Naive B cell (primary cell): ENCODE measurements at regions not wholly inside any gene's neighbourhood (a gene's known extent, or its start where the extent isn't known, plus 50 kb on each side); places are given as distances from the start of the nearest gene placed in this dataset.
"Not testable (repeated sequence)": the region's sequence is repeated elsewhere in the genome, so short reads cannot be mapped to it uniquely, and the experiment has no call there.

Source experiments
- ATAC-seq, 2 donors: fragments of 150-1000 bp; cut with Tn5 transposase; 2 replicates each; pipeline ENCODE4 v1.10.0; 2021; ENCODE audit warnings: low read depth in 2 of 2, mild to moderate bottlenecking in 2 of 2, moderate library complexity in 2 of 2
- DNase-seq: peaks from one replicate; pipeline ENCODE4 v3.0.0; 2022
- H3K27ac Mint-ChIP-seq, 6 donors: one replicate each; pipeline ENCODE4 v1.8.0; 2020 to 2022; ENCODE audit warnings: mild to moderate bottlenecking in 6 of 6, mixed read lengths in 6 of 6, moderate library complexity in 5 of 6, inconsistent platforms in 2 of 6
- H3K27me3 Mint-ChIP-seq, 3 donors: one replicate each; pipeline ENCODE4 v1.8.0; 2021 to 2022; ENCODE audit warnings: mixed read lengths in 3 of 3, mild to moderate bottlenecking in 1 of 3
- H3K36me3 Mint-ChIP-seq, 2 donors: one replicate each; pipeline ENCODE4 v1.8.0; 2020 to 2022; ENCODE audit warnings: mixed read lengths in 2 of 2, inconsistent platforms in 1 of 2, mild to moderate bottlenecking in 1 of 2
- H3K4me1 Mint-ChIP-seq, 3 donors: one replicate each; pipeline ENCODE4 v1.8.0; 2020 to 2022; ENCODE audit warnings: mixed read lengths in 3 of 3, inconsistent platforms in 1 of 3, mild to moderate bottlenecking in 1 of 3, moderate library complexity in 1 of 3
- H3K4me3 Mint-ChIP-seq, 8 donors: one replicate each; pipeline ENCODE4 v1.8.0; 2020 to 2022; ENCODE audit warnings: mild to moderate bottlenecking in 8 of 8, mixed read lengths in 8 of 8, moderate library complexity in 8 of 8, inconsistent platforms in 2 of 8
- H3K9me3 Mint-ChIP-seq, 7 donors: one replicate each; pipeline ENCODE4 v1.8.0; 2020 to 2022; ENCODE audit warnings: mixed read lengths in 7 of 7, mild to moderate bottlenecking in 5 of 7, inconsistent platforms in 2 of 7, moderate library complexity in 1 of 7

DNA sequence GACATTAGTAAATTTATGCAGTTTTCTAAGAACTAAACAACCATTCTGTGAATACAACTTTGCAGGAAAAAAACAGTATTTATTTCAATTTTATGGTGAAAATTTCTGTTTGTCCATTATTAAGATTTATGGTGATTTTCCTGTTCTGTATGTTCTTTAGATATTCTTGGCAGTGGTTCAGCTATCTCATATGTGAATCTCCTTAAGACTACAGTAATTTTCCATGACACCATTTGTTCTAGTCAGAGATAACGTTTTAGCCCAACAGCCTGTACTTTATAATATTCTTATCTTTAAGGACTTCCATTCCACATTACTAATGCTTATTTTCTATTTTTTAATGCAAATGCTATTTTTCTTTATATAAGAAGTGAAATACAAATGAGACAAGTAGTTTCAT is 504.0 kb downstream of the RFPL4B start:
- Mint-ChIP-seq H3K27me3 (peaks cover 5 to 15% (median 10%) of the 10 kb centered on the region in 3 donors), H3K9me3 (no peaks in the 10 kb centered on the region), H3K27ac (no peak overlapping the region), H3K4me3 (no peak overlapping the region), H3K4me1 (no peaks in the 10 kb centered on the region), H3K36me3 (no peaks in the 10 kb centered on the region)
- no peak for ATAC-seq
- DNase-seq, result no peak

DNA sequence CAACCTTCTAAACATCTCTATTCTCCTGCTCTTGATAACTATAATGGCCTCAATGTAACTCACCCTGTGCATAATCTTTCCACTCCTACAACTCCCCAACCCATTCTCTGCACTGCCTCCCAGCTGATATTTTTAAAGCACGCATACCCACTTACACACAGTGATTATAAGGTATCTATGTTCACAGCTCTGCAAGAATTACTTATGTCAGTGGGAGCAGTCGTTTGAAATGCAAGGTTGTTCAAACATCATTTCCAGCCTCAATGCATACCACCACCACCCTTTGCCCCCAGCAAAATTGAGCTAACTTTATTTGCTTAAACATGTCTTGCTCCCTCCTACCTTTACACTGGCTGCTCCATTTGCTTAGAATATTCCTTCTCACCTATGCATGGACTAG is 506.0 kb downstream of the RFPL4B start:
- H3K4me3 Mint-ChIP-seq, result no peak overlapping the region
- H3K9me3 Mint-ChIP-seq, result no peaks in the 10 kb centered on the region
- H3K27ac Mint-ChIP-seq, result no peak overlapping the region
- ATAC-seq (no peak), DNase-seq (no peak)
- peaks cover 5 to 15% (median 10%) of the 10 kb centered on the region in 3 donors for H3K27me3 Mint-ChIP-seq
- H3K4me1 Mint-ChIP-seq, result no peaks in the 10 kb centered on the region
- no peaks in the 10 kb centered on the region for H3K36me3 Mint-ChIP-seq

DNA sequence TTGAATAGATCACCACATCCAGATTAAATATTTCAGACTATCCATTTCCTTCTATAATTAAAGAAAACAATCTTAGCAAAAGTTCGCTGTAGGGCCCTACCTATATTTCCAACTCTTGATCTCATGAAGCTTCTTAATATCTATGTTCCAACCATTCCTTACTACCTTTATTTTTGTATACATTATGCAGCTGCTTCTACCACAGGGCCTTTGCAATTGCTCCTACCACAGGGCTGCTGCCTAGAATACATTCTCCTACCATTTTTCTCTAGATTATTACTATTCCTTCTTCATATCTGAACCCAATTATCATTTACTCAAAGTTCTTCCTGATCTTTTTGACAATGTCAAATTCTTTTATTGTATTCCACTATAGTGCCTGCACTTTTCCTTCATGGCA is 516.6 kb downstream of the RFPL4B start:
- ATAC-seq (no peak), DNase-seq (no peak)
- H3K36me3 Mint-ChIP-seq, result no peaks in the 10 kb centered on the region
- H3K9me3 Mint-ChIP-seq, result peaks cover 0 to under 1% (median 0%) of the 10 kb centered on the region in 7 donors
- H3K27ac Mint-ChIP-seq, result no peak overlapping the region
- no peaks in the 10 kb centered on the region for H3K4me1 Mint-ChIP-seq
- H3K4me3 Mint-ChIP-seq, result no peak overlapping the region
- peaks cover 0 to 7% (median 0%) of the 10 kb centered on the region in 3 donors for H3K27me3 Mint-ChIP-seq

DNA sequence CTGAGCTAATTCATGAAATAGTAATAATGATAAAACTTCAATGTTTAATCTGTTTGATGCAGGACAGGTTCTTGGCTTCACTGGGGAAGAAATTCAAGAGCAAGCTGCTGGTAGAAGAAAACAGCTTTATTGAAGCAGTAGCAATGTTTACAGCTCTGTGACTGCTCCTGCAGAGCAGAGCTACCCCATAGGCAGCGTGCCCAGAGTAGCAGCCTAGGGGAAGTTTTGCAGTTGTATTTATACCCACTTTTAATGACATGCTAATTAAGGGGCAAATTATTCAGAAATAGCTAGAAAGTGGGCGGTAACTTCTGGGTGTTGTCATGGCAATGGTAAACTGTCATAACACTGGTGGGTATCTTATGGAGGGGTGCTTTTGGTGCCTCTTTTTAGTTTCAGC is 518.0 kb downstream of the RFPL4B start:
- H3K9me3 Mint-ChIP-seq, result peaks cover 0 to 14% (median 9%) of the 10 kb centered on the region in 7 donors
- H3K4me3 Mint-ChIP-seq, result no peak overlapping the region
- DNase-seq, result no peak
- no peak overlapping the region for H3K27ac Mint-ChIP-seq
- H3K4me1 Mint-ChIP-seq, result no peaks in the 10 kb centered on the region
- ATAC-seq, result peak in 1 of 2 donors; percentile 21
- peaks cover 0 to 6% (median 4%) of the 10 kb centered on the region in 3 donors for H3K27me3 Mint-ChIP-seq
- no peaks in the 10 kb centered on the region for H3K36me3 Mint-ChIP-seq

DNA sequence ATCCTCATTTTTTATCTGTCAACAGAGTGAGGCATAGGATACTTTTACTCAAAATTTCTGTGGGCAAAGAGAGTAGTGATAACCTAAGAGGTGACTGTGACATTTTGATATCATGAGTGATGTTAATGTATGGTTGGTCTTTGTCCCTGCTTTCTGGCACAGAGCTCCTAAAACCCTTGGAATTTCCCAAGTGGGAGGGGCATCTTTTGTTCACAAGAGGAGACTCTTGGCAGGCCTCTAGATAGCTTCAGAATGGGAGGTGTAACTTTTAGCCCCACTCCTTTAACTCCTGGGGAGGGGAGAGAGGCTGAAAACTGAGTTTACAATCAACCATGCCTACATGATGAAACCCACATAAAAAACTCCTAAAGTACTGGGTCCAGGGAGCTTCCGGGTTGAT is 527.8 kb downstream of the RFPL4B start:
- H3K27me3 Mint-ChIP-seq, result peaks cover 0 to 4% (median 0%) of the 10 kb centered on the region in 3 donors
- DNase-seq (no peak), ATAC-seq (no peak)
- H3K4me1 Mint-ChIP-seq, result no peaks in the 10 kb centered on the region
- H3K27ac Mint-ChIP-seq, result no peak overlapping the region
- no peaks in the 10 kb centered on the region for H3K36me3 Mint-ChIP-seq
- peaks cover 0 to 21% (median 7%) of the 10 kb centered on the region in 7 donors for H3K9me3 Mint-ChIP-seq
- H3K4me3 Mint-ChIP-seq, result no peak overlapping the region

DNA sequence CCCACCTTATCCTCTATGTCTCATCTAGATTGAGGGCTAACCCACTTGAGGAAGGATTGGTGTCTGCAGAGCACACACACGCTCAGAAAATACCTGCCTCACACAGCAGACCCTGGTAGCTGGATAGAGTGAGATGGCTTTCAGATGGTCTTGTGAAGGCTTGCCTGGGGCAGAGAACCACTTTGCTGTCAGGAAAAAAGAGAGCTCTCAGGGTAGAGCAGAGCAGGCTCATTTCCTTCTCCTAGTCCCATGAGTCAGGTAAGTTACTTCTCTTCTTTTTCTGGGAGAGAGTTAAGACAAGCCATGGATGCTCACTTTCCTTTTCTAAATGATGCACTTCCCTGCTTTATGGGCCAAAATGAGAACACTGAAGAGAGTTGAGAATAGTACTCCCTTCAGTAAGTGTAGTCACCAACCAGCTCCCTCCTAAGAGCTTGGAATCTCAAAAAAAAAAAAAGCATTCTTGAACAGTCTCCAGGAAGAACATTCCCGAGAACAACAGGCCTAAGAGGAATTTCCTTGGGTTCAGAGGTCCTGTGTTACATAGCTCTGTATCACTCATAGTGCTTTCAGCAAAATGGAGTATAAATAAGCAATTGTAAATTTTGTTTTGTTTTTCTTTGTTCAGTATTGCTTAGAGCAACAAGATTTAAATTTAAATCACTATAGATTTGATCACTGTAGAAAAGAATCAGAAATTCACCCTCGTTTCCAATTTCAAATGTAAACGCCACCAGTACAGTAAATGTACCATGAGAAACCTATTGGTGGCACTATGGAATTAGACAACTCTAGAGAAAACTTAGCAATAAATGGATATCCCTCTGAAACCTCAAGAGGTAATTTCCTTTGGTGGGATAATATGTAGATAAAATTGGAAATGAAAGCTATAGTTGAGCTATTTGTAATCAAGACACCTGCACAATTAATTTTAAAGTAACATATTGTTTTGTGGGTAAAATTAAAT is 530.3 kb downstream of the RFPL4B start:
- DNase-seq (no peak), ATAC-seq (no peak)
- Mint-ChIP-seq H3K4me3 (no peak overlapping the region), H3K9me3 (no peaks in the 10 kb centered on the region), H3K27me3 (peaks cover 0 to 4% (median 0%) of the 10 kb centered on the region in 3 donors), H3K4me1 (no peaks in the 10 kb centered on the region), H3K27ac (no peak overlapping the region), H3K36me3 (no peaks in the 10 kb centered on the region)

DNA sequence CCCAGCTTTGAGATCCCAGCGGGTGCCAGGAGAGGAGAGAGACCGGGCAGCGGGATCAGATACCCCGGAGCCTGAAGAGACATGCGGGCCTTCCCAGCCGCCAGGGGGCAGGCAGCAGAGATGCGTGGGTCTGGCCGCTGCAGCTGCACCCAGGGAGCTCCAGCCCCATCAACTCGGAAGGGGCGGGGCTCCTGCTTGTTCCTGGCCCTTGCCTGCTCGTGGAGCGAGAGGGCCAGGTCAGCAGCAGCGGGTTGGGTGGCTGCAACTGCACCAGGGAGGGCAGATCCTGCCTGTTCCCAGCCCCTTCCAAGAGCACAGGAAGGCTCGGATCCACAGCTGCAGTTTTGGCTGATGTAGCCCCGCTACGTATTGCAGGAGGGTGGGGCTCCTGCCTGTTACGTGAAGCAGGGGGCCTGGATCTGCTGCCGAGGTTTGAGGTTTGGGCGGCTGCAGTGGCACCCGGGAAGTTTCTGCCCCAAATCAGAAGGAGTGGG is 532.8 kb downstream of the RFPL4B start:
- DNase-seq (peak; percentile 6), ATAC-seq (no peak)
- no peaks in the 10 kb centered on the region for H3K36me3 Mint-ChIP-seq
- peak overlapping the region in 2 of 8 donors; percentile 37 to 69 for H3K4me3 Mint-ChIP-seq
- H3K9me3 Mint-ChIP-seq, result no peaks in the 10 kb centered on the region
- H3K4me1 Mint-ChIP-seq, result no peaks in the 10 kb centered on the region
- peak overlapping the region in 1 of 6 donors; percentile 53 for H3K27ac Mint-ChIP-seq
- H3K27me3 Mint-ChIP-seq, result peaks cover 0 to 4% (median 0%) of the 10 kb centered on the region in 3 donors

DNA sequence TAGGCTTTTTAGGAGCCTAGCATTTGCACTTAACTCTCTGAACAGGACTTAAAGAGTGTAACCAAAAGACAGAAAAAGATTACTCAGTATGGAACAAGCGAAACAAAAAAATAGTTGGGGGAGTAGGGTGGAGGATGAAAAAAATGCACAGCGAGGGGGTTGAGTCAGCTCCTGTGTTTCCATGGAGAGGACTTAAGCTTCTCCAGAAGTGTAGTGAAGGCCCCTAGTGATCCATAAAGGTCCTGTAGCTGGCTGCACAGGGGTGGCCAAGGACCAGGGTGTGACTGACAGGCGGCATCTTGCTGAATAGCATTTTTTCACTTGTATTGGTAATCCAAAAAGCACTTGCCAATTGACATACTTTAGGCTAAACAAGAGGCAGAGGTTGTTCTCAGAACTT is 533.9 kb downstream of the RFPL4B start:
- H3K4me3 Mint-ChIP-seq, result no peak overlapping the region
- no peak for DNase-seq
- H3K4me1 Mint-ChIP-seq, result no peaks in the 10 kb centered on the region
- peaks cover 0 to 4% (median 0%) of the 10 kb centered on the region in 3 donors for H3K27me3 Mint-ChIP-seq
- H3K9me3 Mint-ChIP-seq, result no peaks in the 10 kb centered on the region
- ATAC-seq, result no peak
- no peaks in the 10 kb centered on the region for H3K36me3 Mint-ChIP-seq
- no peak overlapping the region for H3K27ac Mint-ChIP-seq

DNA sequence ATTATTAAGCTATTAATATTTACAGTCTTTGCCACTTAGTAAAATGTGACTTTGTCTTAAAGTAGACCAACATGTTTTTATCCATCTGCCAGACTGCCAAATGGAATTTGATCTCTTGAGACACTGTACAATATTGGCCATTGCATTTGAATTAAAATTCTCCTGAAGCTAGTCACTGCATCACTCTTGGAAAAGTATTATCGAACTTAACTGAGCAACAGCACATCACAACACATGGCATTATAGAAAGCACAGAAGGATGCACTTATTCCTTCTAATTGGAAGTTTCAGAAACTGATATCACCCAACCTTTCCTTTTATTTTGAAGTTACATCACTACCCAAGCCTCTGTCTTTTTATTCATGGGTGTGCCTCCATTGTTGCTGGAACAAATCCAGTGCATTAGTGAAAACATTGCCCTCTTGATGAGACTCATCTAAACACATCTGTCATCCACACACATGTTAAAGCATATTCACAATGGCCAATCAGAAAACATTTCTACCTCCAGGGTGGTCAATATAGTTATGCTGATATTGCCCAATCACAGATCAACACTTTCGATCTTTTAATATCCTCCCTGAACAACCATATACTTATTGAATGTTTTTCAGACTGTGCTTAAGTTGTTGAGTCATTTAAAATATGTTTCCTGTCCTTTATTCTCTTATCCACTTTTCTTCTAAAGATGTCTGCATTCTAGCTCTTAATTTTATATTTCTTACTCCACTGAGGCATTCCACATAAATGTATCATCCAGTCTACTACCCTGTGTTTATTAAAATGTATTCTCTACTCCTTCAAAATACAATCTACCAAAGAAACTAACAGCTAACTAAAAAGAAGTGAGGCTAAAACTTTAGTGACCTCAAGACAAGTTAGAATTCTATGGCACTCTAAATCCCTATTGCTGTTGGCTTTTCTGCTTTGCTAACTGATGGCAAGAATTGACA is 535.0 kb downstream of the RFPL4B start:
- Mint-ChIP-seq H3K27me3 (peaks cover 0 to 4% (median 0%) of the 10 kb centered on the region in 3 donors), H3K27ac (no peak overlapping the region), H3K4me1 (no peaks in the 10 kb centered on the region), H3K4me3 (no peak overlapping the region), H3K36me3 (no peaks in the 10 kb centered on the region), H3K9me3 (no peaks in the 10 kb centered on the region)
- DNase-seq (no peak), ATAC-seq (no peak)

DNA sequence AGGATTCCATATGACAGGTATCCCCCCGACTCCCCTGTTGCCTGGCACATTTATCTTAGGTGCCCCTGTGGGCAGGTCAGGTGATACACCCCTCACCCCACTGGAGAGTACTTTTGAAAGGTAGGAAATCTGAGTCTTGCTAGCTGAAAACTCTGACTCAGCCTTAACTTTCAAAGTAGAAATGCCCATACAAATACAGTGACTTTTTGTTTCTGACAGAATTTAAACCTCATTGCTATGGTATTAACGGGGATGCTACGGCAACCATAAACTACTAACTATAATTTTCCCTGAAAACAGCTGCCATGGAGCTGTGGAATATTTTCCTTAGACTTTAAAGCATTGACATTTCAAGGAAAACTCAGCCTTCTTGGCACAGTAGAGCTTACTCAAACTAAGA is 536.0 kb downstream of the RFPL4B start:
- H3K9me3 Mint-ChIP-seq, result no peaks in the 10 kb centered on the region
- DNase-seq (no peak), ATAC-seq (no peak)
- H3K36me3 Mint-ChIP-seq, result no peaks in the 10 kb centered on the region
- H3K27me3 Mint-ChIP-seq, result peaks cover 0 to 4% (median 0%) of the 10 kb centered on the region in 3 donors
- no peaks in the 10 kb centered on the region for H3K4me1 Mint-ChIP-seq
- no peak overlapping the region for H3K4me3 Mint-ChIP-seq
- no peak overlapping the region for H3K27ac Mint-ChIP-seq

DNA sequence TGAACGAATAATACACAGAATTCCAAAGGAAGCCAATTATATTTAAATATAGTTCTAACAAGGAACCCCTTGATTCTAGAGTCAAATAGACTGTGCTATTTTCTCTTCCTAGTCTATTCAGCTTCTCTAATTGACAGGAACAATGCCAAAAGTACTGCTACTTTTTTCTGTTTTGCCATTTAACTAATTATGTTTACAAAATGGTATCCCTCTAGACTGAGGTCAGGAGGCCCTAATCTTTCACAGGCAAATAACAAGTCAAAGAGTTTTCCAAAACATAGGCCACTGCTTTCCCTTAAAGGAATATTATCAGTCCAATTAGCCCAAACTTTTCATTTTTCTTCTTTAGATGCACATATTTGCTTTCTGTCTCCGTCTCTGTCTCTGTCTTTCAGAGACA is 539.3 kb downstream of the RFPL4B start:
- H3K27me3 Mint-ChIP-seq, result no peaks in the 10 kb centered on the region
- no peak overlapping the region for H3K27ac Mint-ChIP-seq
- no peaks in the 10 kb centered on the region for H3K36me3 Mint-ChIP-seq
- H3K4me1 Mint-ChIP-seq, result no peaks in the 10 kb centered on the region
- no peaks in the 10 kb centered on the region for H3K9me3 Mint-ChIP-seq
- DNase-seq (no peak), ATAC-seq (no peak)
- H3K4me3 Mint-ChIP-seq, result no peak overlapping the region

DNA sequence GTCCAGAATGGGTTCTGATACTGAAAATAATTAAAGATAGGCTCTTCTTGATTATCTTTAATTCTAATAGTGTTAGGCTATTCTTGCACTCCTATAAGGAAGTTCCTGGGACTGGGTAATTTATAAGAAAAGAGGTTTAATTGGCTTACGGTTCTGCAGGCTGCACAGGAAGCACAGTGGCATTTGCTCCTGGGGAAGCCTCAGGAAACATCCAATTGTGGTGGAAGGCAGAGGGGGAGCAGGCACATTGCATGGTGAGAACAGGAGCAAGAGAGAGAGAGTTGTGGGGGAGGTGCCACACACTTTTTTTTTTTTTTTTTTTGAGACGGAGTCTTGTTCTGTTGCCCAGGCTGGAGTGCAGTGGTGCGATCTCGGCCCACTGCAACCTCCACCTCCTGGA is 540.3 kb downstream of the RFPL4B start:
- not testable (repeated sequence) for H3K9me3 Mint-ChIP-seq, H3K36me3 Mint-ChIP-seq, DNase-seq, H3K4me1 Mint-ChIP-seq, ATAC-seq, H3K4me3 Mint-ChIP-seq, H3K27me3 Mint-ChIP-seq, H3K27ac Mint-ChIP-seq

DNA sequence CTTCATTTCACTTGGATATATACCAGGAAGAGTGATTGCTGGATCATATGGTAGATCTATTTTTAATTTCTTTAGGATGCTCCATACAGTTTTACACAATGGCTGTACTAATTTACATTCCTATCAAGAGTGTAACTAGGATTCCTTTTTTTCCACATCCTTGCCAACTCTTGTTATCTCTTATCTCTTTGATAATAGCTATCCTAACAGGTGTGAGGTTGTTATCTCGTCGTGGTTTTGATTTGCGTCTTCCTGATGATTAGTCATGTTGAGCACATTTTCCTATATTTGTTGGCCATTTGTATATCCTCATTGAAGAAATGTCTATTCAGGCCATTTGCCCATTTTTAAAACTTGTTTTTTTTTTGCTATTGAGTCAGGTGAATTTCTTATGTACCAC is 552.4 kb downstream of the RFPL4B start:
- Mint-ChIP-seq H3K27ac (no peak overlapping the region), H3K4me3 (no peak overlapping the region), H3K4me1 (no peaks in the 10 kb centered on the region), H3K9me3 (peaks cover 0 to 12% (median 4%) of the 10 kb centered on the region in 7 donors), H3K27me3 (peaks cover 0 to 14% (median 0%) of the 10 kb centered on the region in 3 donors), H3K36me3 (no peaks in the 10 kb centered on the region)
- DNase-seq, result no peak
- no peak for ATAC-seq
